HG02943 (cell line): ENCODE measurements at regions not wholly inside any gene's neighbourhood (a gene's known extent, or its start where the extent isn't known, plus 50 kb on each side); places are given as distances from the start of the nearest gene placed in this dataset.
"Not testable (repeated sequence)": the region's sequence is repeated elsewhere in the genome, so short reads cannot be mapped to it uniquely, and the experiment has no call there.

Source experiments
- ATAC-seq: cut with Tn5 transposase; IDR thresholded peaks from one replicate; pipeline ENCODE4 v1.9.1; 2021; ENCODE audit warnings: mild to moderate bottlenecking, low read depth, moderate library complexity; ENCODE audit not compliant: unreplicated experiment

- ATAC-seq: no peak
Observed at GRCh38 chr6:130602151-130602770, 224.9 kb upstream of the SMLR1 start.

DNA sequence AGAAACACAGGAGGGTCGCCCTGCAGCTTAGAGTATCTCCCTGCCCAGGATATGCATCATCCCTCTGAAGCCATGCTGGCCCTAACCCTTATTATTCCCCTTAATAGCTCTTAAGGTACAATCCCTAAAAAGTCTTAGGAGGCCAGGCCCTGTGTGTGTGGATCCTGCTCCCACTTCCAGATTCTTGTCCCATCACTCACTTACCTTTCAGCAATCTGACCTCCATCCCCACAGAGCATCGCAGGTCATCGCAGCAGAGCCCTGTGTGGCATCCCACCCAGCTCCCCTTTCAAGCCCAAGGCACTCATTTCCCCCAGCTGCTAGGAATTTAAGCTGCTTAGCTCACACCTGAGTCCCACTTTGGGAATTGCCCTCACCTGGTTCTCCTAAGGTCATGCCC, 223.8 kb upstream of the SMLR1 start:
- no peak for ATAC-seq

- no peak for ATAC-seq
Observed at GRCh38 chr6:130604841-130605399, 222.3 kb upstream of the SMLR1 start.

DNA sequence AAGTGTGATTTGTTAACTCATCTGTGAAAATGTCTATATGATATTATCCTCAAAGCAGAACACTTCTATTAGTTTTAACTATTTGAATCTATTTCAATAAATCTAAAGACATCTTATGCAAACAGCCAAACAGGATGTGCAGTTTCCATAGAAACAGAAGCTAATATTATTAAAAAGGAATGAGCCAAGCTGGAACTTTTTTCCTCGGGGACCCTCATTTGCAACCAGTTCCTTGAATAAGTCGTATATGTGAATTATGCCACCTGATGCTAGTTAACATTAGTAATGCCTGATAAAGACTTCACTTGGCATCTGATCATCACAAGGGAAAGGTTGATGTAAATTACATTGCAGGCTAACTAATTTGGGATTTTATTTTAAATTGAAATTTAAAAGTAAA, 216.9 kb upstream of the SMLR1 start:
- ATAC-seq: no peak

DNA sequence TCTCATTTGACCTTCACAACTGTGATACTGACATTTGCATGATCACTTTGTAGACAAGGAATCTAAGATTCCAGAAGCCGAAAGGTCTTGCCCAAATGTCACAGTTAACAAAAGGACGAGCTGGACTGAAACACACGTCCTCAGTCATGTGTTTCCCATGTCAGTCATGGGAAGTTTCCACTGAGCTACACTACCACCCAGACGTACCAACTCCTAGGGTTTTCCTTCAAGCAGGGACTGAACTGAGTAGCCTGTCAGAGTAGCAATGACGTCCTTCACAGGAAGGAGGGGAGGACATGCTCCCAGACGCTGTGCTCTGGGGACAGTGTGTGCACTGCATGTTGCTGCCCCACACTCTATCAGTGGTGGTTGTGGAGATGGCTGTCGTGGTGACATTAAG, 215.8 kb upstream of the SMLR1 start:
- no peak for ATAC-seq

DNA sequence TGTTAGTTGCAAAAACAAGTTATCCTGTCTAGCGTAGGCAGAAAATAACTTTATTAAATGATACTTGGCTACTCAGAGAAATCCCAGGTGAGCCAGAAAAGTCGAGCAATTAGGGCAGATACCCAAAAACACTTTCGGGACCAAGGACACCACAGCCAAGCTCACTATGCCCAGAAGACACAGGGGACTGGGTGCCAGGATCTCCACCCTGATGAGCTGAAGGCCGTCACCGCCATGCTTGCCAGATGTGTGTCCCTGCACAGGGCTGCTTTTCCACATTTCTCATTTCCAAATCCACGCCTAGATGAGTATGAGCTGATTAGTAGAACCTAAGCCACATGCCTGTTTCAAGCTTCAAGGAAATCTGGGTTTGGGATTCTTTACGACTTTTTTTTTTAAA, 214.0 kb upstream of the SMLR1 start:
- ATAC-seq: no peak

- no peak for ATAC-seq
Observed at GRCh38 chr6:130615816-130616215, 211.4 kb upstream of the SMLR1 start.

- ATAC-seq: no peak
Observed at GRCh38 chr6:130617658-130618057, 209.5 kb upstream of the SMLR1 start.

- not testable (repeated sequence) for ATAC-seq
Observed at GRCh38 chr6:130618806-130619205, 208.4 kb upstream of the SMLR1 start.

GRCh38 chr6:130620338-130620781, 206.8 kb upstream of the SMLR1 start:
- no peak for ATAC-seq

- ATAC-seq: no peak
Observed at GRCh38 chr6:130622142-130622541, 205.1 kb upstream of the SMLR1 start.

GRCh38 chr6:130624046-130624445, 203.2 kb upstream of the SMLR1 start:
- no peak for ATAC-seq

GRCh38 chr6:130625825-130626527, 201.2 kb upstream of the SMLR1 start:
- peak; percentile 68 for ATAC-seq

DNA sequence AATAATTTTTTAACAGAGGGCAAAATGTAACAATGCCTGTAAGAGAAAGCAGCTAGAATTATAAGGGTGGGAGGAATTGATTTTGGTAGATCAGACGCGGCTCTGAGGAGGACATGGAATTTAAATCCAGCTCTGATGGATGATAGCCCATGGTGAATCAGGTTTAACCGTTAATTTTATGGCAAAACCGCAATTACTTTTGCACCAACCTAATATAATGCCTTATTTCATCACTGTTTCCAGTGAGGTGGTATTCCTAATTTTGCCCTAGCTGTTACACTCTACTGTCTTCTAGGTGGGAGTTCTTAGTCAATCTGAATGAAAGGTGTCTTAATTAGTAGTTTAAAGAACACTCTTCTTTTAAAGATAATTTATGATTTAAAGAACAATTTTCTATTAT, 198.3 kb upstream of the SMLR1 start:
- ATAC-seq: no peak

GRCh38 chr6:130629640-130630039, 197.6 kb upstream of the SMLR1 start:
- ATAC-seq: no peak

GRCh38 chr6:130632277-130632676, 194.9 kb upstream of the SMLR1 start:
- ATAC-seq: no peak

- ATAC-seq: no peak
Observed at GRCh38 chr6:130632897-130633296, 194.3 kb upstream of the SMLR1 start.

- no peak for ATAC-seq
Observed at GRCh38 chr6:130643361-130643760, 183.8 kb upstream of the SMLR1 start.

GRCh38 chr6:130644175-130644574, 183.0 kb upstream of the SMLR1 start:
- no peak for ATAC-seq

- ATAC-seq: not testable (repeated sequence)
Observed at GRCh38 chr6:130644769-130645168, 182.4 kb upstream of the SMLR1 start.

DNA sequence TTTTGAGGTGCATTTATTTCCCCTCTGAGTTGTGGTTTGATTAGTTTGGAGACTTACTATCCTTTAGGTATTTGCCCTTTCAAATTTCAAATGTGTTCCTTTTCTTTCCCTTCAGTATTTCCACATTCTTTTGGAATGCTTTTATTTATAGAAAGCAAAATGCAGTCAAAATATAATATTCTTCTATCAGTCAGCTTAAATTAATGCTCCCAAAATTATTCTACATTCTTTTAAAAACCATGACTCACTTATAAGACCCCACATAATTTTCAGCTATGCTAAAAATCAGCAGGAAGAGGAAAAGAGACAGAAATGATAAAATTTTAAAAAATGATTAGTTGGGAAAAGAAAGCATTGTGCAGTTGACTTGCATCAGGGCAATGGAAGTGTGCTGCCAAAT, 180.0 kb upstream of the SMLR1 start:
- no peak for ATAC-seq

DNA sequence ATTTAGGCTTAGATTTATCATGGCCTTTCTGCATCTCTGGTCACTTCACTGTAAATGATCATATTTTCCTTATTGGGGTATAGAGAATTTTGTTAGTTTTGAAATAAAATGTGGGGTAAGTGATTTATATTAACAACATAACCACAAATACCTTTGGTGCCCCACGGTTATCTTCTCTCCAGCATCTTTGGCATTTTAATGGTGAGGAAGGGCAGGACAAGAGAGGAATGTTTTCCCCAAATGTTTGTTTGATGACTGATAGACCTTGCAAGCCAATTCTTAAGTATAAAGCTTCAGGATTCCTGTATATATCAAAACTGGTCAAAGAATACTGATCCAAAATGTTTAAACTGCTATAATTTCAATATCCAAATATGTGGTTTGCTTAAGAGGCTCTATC, 171.6 kb upstream of the SMLR1 start:
- no peak for ATAC-seq
